ENCODE measurements at regions not wholly inside any gene's neighbourhood (a gene's known extent, or its start where the extent isn't known, plus 50 kb on each side); places are given as distances from the start of the nearest gene placed in this dataset.

- H3K27me3 Mint-ChIP-seq: no peaks in the 10 kb centered on the region
- ATAC-seq (ENCODE audit: low read depth) (no peak), DNase-seq (no peak)
- H3K4me1 Mint-ChIP-seq: no peaks in the 10 kb centered on the region
- Histone ChIP-seq H3K79me2 (ENCODE audit: control insufficient read depth, insufficient read depth, low read length) (no peaks in the 10 kb centered on the region), H3K27me3 (replicated peaks in 1 of 4; ENCODE audit: control extremely low read depth in 1 of 4, control insufficient read depth in 3 of 4, insufficient read depth in 4 of 4, low read length in 3 of 4) (no peaks in the 10 kb centered on the region), H3K9me3 (ENCODE audit: control extremely low read depth in 1 of 3, control insufficient read depth in 2 of 3, insufficient read depth in 1 of 3, low read length in 2 of 3) (peaks cover 0 to 3% (median 0%) of the 10 kb centered on the region in 3 donors), H3K4me1 (ENCODE audit: control insufficient read depth in 2 of 2, insufficient read depth in 2 of 2, low read length in 2 of 2) (no peaks in the 10 kb centered on the region), H2AFZ (ENCODE audit: insufficient read depth, low read depth, low read length, poor library complexity, severe bottlenecking) (no peak overlapping the region), H4K20me1 (ENCODE audit: control insufficient read depth, insufficient read depth, low read length, poor library complexity, severe bottlenecking) (no peaks in the 10 kb centered on the region), H3K27ac (ENCODE audit: low read length in 2 of 2) (no peak overlapping the region), H3K36me3 (replicated peaks in 1 of 2; ENCODE audit: control extremely low read depth in 1 of 2, control insufficient read depth in 1 of 2, extremely low read depth in 1 of 2, insufficient read depth in 2 of 2, low read length in 1 of 2) (no peaks in the 10 kb centered on the region), H3K4me3 (ENCODE audit: control extremely low read depth in 1 of 5, extremely low read depth in 1 of 5, insufficient read depth in 1 of 5, low read depth in 2 of 5, low read length in 4 of 5) (no peak overlapping the region), H3K9ac (ENCODE audit: low read length) (no peak overlapping the region), H3K4me2 (replicated peaks; ENCODE audit: low read depth, low read length, poor library complexity, severe bottlenecking) (no peak overlapping the region)
- no CpG with 5 or more reads among the region's 4 CpGs for WGBS (ENCODE audit: insufficient coverage)
- no peaks in the 10 kb centered on the region for H3K9me3 Mint-ChIP-seq (ENCODE audit: insufficient read depth)
- TF ChIP-seq CTCF (IDR thresholded peaks at IDR 0.05) (no peak), EZH2 (IDR thresholded peaks at IDR 0.05; ENCODE audit: borderline replicate concordance, insufficient read depth, low read depth, low read length, poor library complexity, severe bottlenecking) (no peak)
- H3K4me3 Mint-ChIP-seq: no peak overlapping the region
- CTCF ChIA-PET: interaction anchor here (1.6 kb wide), 1 partner anchor 16 kb away, joined by 3 read pairs; no protein-coding TSS in a partner anchor
- H3K27ac Mint-ChIP-seq: no peak overlapping the region
- intact Hi-C loops (cut with micrococcal nuclease): no loop called here
- POLR2A ChIA-PET: no interaction called here
Observed at GRCh38 chr20:6888736-6889395, 121.4 kb downstream of the BMP2 start.

- TF ChIP-seq CTCF (IDR thresholded peaks at IDR 0.05) (no peak), EZH2 (IDR thresholded peaks at IDR 0.05; ENCODE audit: borderline replicate concordance, insufficient read depth, low read depth, low read length, poor library complexity, severe bottlenecking) (no peak)
- Mint-ChIP-seq H3K27ac (no peak overlapping the region), H3K4me3 (no peak overlapping the region), H3K27me3 (no peaks in the 10 kb centered on the region), H3K9me3 (ENCODE audit: insufficient read depth) (peaks cover 2% of the 10 kb centered on the region), H3K4me1 (no peaks in the 10 kb centered on the region)
- DNase-seq: no peak
- no peaks in the 10 kb centered on the region for H3K27me3 ChIP-seq (replicated peaks in 1 of 4; ENCODE audit: control extremely low read depth in 1 of 4, control insufficient read depth in 3 of 4, insufficient read depth in 4 of 4, low read length in 3 of 4)
- ChIA-PET POLR2A (no interaction called here), CTCF (no interaction called here)
- no CpG with 5 or more reads among the region's 1 CpG for WGBS (ENCODE audit: insufficient coverage)
- no peaks in the 10 kb centered on the region for H3K79me2 ChIP-seq (ENCODE audit: control insufficient read depth, insufficient read depth, low read length)
- H3K4me3 ChIP-seq (ENCODE audit: control extremely low read depth in 1 of 5, extremely low read depth in 1 of 5, insufficient read depth in 1 of 5, low read depth in 2 of 5, low read length in 4 of 5): no peak overlapping the region
- no peak overlapping the region for H3K4me2 ChIP-seq (replicated peaks; ENCODE audit: low read depth, low read length, poor library complexity, severe bottlenecking)
- no peaks in the 10 kb centered on the region for H3K36me3 ChIP-seq (replicated peaks in 1 of 2; ENCODE audit: control extremely low read depth in 1 of 2, control insufficient read depth in 1 of 2, extremely low read depth in 1 of 2, insufficient read depth in 2 of 2, low read length in 1 of 2)
- no peaks in the 10 kb centered on the region for H3K4me1 ChIP-seq (ENCODE audit: control insufficient read depth in 2 of 2, insufficient read depth in 2 of 2, low read length in 2 of 2)
- intact Hi-C loops (cut with micrococcal nuclease): no loop called here
- peaks cover 0 to 1% (median 0%) of the 10 kb centered on the region in 3 donors for H3K9me3 ChIP-seq (ENCODE audit: control extremely low read depth in 1 of 3, control insufficient read depth in 2 of 3, insufficient read depth in 1 of 3, low read length in 2 of 3)
- no peak overlapping the region for H3K9ac ChIP-seq (ENCODE audit: low read length)
- no peak overlapping the region for H3K27ac ChIP-seq (ENCODE audit: low read length in 2 of 2)
- no peak for ATAC-seq (ENCODE audit: low read depth)
- no peak overlapping the region for H2AFZ ChIP-seq (ENCODE audit: insufficient read depth, low read depth, low read length, poor library complexity, severe bottlenecking)
- H4K20me1 ChIP-seq (ENCODE audit: control insufficient read depth, insufficient read depth, low read length, poor library complexity, severe bottlenecking): no peaks in the 10 kb centered on the region
Observed at GRCh38 chr20:6892724-6893123, 125.2 kb downstream of the BMP2 start.

Measured in B cell (primary cell).